HG02798 (cell line): ENCODE measurements at regions not wholly inside any gene's neighbourhood (a gene's known extent, or its start where the extent isn't known, plus 50 kb on each side); places are given as distances from the start of the nearest gene placed in this dataset.
"Not testable (repeated sequence)": the region's sequence is repeated elsewhere in the genome, so short reads cannot be mapped to it uniquely, and the experiment has no call there.

Experiments
- ATAC-seq: cut with Tn5 transposase; IDR thresholded peaks from one replicate; pipeline ENCODE4 v1.9.1; 2021; ENCODE audit warnings: mild to moderate bottlenecking; ENCODE audit not compliant: unreplicated experiment, poor library complexity

- ATAC-seq, result no peak
Measured at GRCh38 chr1:78240755-78241154, 195.0 kb downstream of the GIPC2 start.

- no peak for ATAC-seq
Measured at GRCh38 chr1:78247079-78247478, 201.3 kb downstream of the GIPC2 start.

GRCh38 chr1:78250201-78250600 is 204.4 kb downstream of the GIPC2 start:
- ATAC-seq, result no peak

GRCh38 chr1:78254517-78254916 is 208.8 kb downstream of the GIPC2 start:
- no peak for ATAC-seq

GRCh38 chr1:78255383-78255782 is 209.6 kb downstream of the GIPC2 start:
- ATAC-seq, result no peak

GRCh38 chr1:78255846-78256245 is 210.1 kb downstream of the GIPC2 start:
- no peak for ATAC-seq

GRCh38 chr1:78263459-78263858 is 217.7 kb downstream of the GIPC2 start:
- ATAC-seq, result no peak

- no peak for ATAC-seq
Measured at GRCh38 chr1:78263946-78264345, 218.2 kb downstream of the GIPC2 start.

GRCh38 chr1:78267513-78268218 is 221.9 kb downstream of the GIPC2 start:
- ATAC-seq, result no peak

GRCh38 chr1:78269591-78269990 is 221.2 kb upstream of the PTGFR start:
- no peak for ATAC-seq

GRCh38 chr1:78271423-78271822 is 219.4 kb upstream of the PTGFR start:
- ATAC-seq, result not testable (repeated sequence)

- ATAC-seq, result no peak
Measured at GRCh38 chr1:78274814-78275213, 216.0 kb upstream of the PTGFR start.

GRCh38 chr1:78275456-78275855 is 215.3 kb upstream of the PTGFR start:
- no peak for ATAC-seq

GRCh38 chr1:78275906-78276685 is 214.7 kb upstream of the PTGFR start:
- ATAC-seq, result no peak

GRCh38 chr1:78277253-78277652 is 213.5 kb upstream of the PTGFR start:
- ATAC-seq, result peak; percentile 76

GRCh38 chr1:78279051-78279450 is 211.7 kb upstream of the PTGFR start:
- no peak for ATAC-seq

- no peak for ATAC-seq
Measured at GRCh38 chr1:78280626-78281025, 210.1 kb upstream of the PTGFR start.

GRCh38 chr1:78281580-78281979 is 209.2 kb upstream of the PTGFR start:
- no peak for ATAC-seq

- ATAC-seq, result no peak
Measured at GRCh38 chr1:78283691-78284090, 207.1 kb upstream of the PTGFR start.

- ATAC-seq, result no peak
Measured at GRCh38 chr1:78284354-78284753, 206.4 kb upstream of the PTGFR start.

GRCh38 chr1:78286686-78287085 is 204.1 kb upstream of the PTGFR start:
- ATAC-seq, result no peak

GRCh38 chr1:78289603-78290002 is 201.2 kb upstream of the PTGFR start:
- ATAC-seq, result no peak
